Smooth muscle cell (in vitro differentiated cells): ENCODE measurements at regions not wholly inside any gene's neighbourhood (a gene's known extent, or its start where the extent isn't known, plus 50 kb on each side); places are given as distances from the start of the nearest gene placed in this dataset.

Experiments
- DNase-seq: peaks from one replicate; lab custom pipeline; 2025; ENCODE audit not compliant: unreplicated experiment; lab: John Stamatoyannopoulos, UW
- H2AFZ ChIP-seq: fragments of 200-600 bp; sonication (generic); 2 replicates; pipeline ENCODE4 v1.6.0; 2016; ENCODE audit warnings: antibody characterized with exemption, low read depth, mild to moderate bottlenecking
- H3F3A ChIP-seq: fragments of 200-600 bp; sonication (generic); 2 replicates; pipeline ENCODE4 v1.6.0; 2017; ENCODE audit warnings: antibody characterized with exemption, low read depth
- H3K27ac ChIP-seq: fragments of 200-600 bp; sonication (generic); 2 replicates; pipeline ENCODE4 v1.5.1; 2016; ENCODE audit warnings: low read depth, mild to moderate bottlenecking
- H3K27me3 ChIP-seq: fragments of 200-600 bp; sonication (generic); 2 replicates; pipeline ENCODE4 v1.6.1; 2016; ENCODE audit warnings: low read depth, mild to moderate bottlenecking
- H3K36me3 ChIP-seq: fragments of 200-600 bp; sonication (generic); 2 replicates; pipeline ENCODE4 v1.5.1; 2016; ENCODE audit warnings: low read depth
- H3K4me1 ChIP-seq: fragments of 200-600 bp; sonication (generic); 2 replicates; pipeline ENCODE4 v1.5.1; 2016; ENCODE audit warnings: low read depth
- H3K4me2 ChIP-seq: fragments of 200-600 bp; sonication (generic); 2 replicates; pipeline ENCODE4 v1.6.0; 2016; ENCODE audit warnings: mild to moderate bottlenecking
- H3K4me3 ChIP-seq: fragments of 200-600 bp; sonication (generic); 2 replicates; pipeline ENCODE4 v1.5.1; 2016; ENCODE audit warnings: mild to moderate bottlenecking
- H3K79me2 ChIP-seq: fragments of 200-600 bp; sonication (generic); 2 replicates; pipeline ENCODE4 v1.6.0; 2016; ENCODE audit warnings: low read depth, mild to moderate bottlenecking
- H3K9ac ChIP-seq: fragments of 200-600 bp; sonication (generic); 2 replicates; pipeline ENCODE4 v1.6.0; 2016; ENCODE audit warnings: low read depth
- H3K9me3 ChIP-seq: fragments of 200-600 bp; sonication (generic); replicated peaks from 2 replicates; pipeline ENCODE4 v1.5.1; 2016; ENCODE audit warnings: low read depth
- H4K20me1 ChIP-seq: fragments of 200-600 bp; sonication (generic); 2 replicates; pipeline ENCODE4 v1.6.0; 2016; ENCODE audit warnings: low read depth
- CTCF ChIP-seq: fragments of 200-600 bp; sonication (generic); IDR thresholded peaks from 2 replicates; pipeline ENCODE4 v1.5.1; 2017; ENCODE audit warnings: borderline replicate concordance, mild to moderate bottlenecking, antibody characterized with exemption; ENCODE audit not compliant: insufficient read depth, poor library complexity, severe bottlenecking
- WGBS: methylation state at CpG from one replicate; pipeline ENCODE4 v1.1.7; 2016; ENCODE audit warnings: low lambda C conversion rate; 5-methylcytosine and 5-hydroxymethylcytosine counted together

GRCh38 chr1:214923278-214923915 lies 159.1 kb upstream of the KCNK2 start:
- Histone ChIP-seq H3K9me3 (no peaks in the 10 kb centered on the region), H3K36me3 (no peaks in the 10 kb centered on the region), H3K4me1 (no peaks in the 10 kb centered on the region), H3K9ac (no peak overlapping the region), H4K20me1 (no peaks in the 10 kb centered on the region), H3K79me2 (no peaks in the 10 kb centered on the region), H3K4me3 (no peak overlapping the region), H3K4me2 (no peak overlapping the region), H3K27me3 (no peaks in the 10 kb centered on the region), H3F3A (no peaks in the 10 kb centered on the region), H2AFZ (no peak overlapping the region), H3K27ac (no peak overlapping the region)
- TF ChIP-seq CTCF = no peak
- no peak for DNase-seq

- H3K4me3 ChIP-seq = no peak overlapping the region
- H4K20me1 ChIP-seq = no peaks in the 10 kb centered on the region
- H3K36me3 ChIP-seq = no peaks in the 10 kb centered on the region
- no peak for TF ChIP-seq CTCF
- H3K79me2 ChIP-seq = no peaks in the 10 kb centered on the region
- 87% methylated on average over 1 of the region's 1 CpG for WGBS
- no peaks in the 10 kb centered on the region for H3K27me3 ChIP-seq
- DNase-seq = no peak
- no peaks in the 10 kb centered on the region for H3K9me3 ChIP-seq
- H3K9ac ChIP-seq = no peak overlapping the region
- no peaks in the 10 kb centered on the region for H3K4me1 ChIP-seq
- no peak overlapping the region for H2AFZ ChIP-seq
- no peaks in the 10 kb centered on the region for H3F3A ChIP-seq
- no peak overlapping the region for H3K4me2 ChIP-seq
- no peak overlapping the region for H3K27ac ChIP-seq
Measured at GRCh38 chr1:214927796-214928195, 154.7 kb upstream of the KCNK2 start.

- 83% methylated on average over 2 of the region's 2 CpGs for WGBS
- Histone ChIP-seq H3K9me3 (no peaks in the 10 kb centered on the region), H4K20me1 (no peaks in the 10 kb centered on the region), H3K9ac (no peak overlapping the region), H3K79me2 (no peaks in the 10 kb centered on the region), H3K4me3 (no peak overlapping the region), H3K36me3 (no peaks in the 10 kb centered on the region), H3F3A (no peaks in the 10 kb centered on the region), H3K4me2 (no peak overlapping the region), H3K27me3 (no peaks in the 10 kb centered on the region), H3K27ac (no peak overlapping the region), H3K4me1 (no peaks in the 10 kb centered on the region), H2AFZ (no peak overlapping the region)
- TF ChIP-seq CTCF = no peak
- DNase-seq = no peak
Measured at GRCh38 chr1:214928574-214928973, 154.0 kb upstream of the KCNK2 start.

- Histone ChIP-seq H4K20me1 (no peaks in the 10 kb centered on the region), H3K9me3 (no peaks in the 10 kb centered on the region), H3K27ac (no peak overlapping the region), H3F3A (no peaks in the 10 kb centered on the region), H3K4me2 (no peak overlapping the region), H3K9ac (no peak overlapping the region), H3K36me3 (no peaks in the 10 kb centered on the region), H3K4me3 (no peak overlapping the region), H3K27me3 (no peaks in the 10 kb centered on the region), H3K4me1 (no peaks in the 10 kb centered on the region), H3K79me2 (no peaks in the 10 kb centered on the region), H2AFZ (no peak overlapping the region)
- no peak for DNase-seq
- TF ChIP-seq CTCF = no peak
- WGBS = 91% methylated on average over 4 of the region's 4 CpGs
Measured at GRCh38 chr1:214933375-214933774, 149.2 kb upstream of the KCNK2 start.
